Activated T-cell treated with anti-CD3 and anti-CD28 coated beads, Interleukin-2, amount 50 U/mL, for 72 hours (primary cell): ENCODE measurements at regions not wholly inside any gene's neighbourhood (a gene's known extent, or its start where the extent isn't known, plus 50 kb on each side); places are given as distances from the start of the nearest gene placed in this dataset.
"Not testable (repeated sequence)": the region's sequence is repeated elsewhere in the genome, so short reads cannot be mapped to it uniquely, and the experiment has no call there.

Source experiments
- ATAC-seq, 2 donors: fragments of 150-1000 bp; cut with Tn5 transposase; replicated peaks in 1 of 2; 2 replicates each; pipeline ENCODE4 v1.10.0; 2021; ENCODE audit warnings: moderate library complexity in 2 of 2, mild to moderate bottlenecking in 1 of 2
- DNase-seq, 2 donors: peaks; one replicate each; pipeline ENCODE4 v3.0.0; 2021 to 2022; ENCODE audit warnings: mixed read lengths in 1 of 2
- H3K27ac Mint-ChIP-seq: one replicate; pipeline ENCODE4 v1.8.0; 2022; ENCODE audit warnings: mild to moderate bottlenecking, moderate library complexity, mixed read lengths
- H3K27me3 Mint-ChIP-seq: one replicate; pipeline ENCODE4 v1.8.0; 2022; ENCODE audit warnings: low read depth, mixed read lengths
- H3K36me3 Mint-ChIP-seq, 2 donors: one replicate each; pipeline ENCODE4 v1.8.0; 2022; ENCODE audit warnings: mixed read lengths in 2 of 2, mild to moderate bottlenecking in 1 of 2; ENCODE audit not compliant: insufficient read depth in 2 of 2
- H3K4me1 Mint-ChIP-seq: one replicate; pipeline ENCODE4 v1.8.0; 2022; ENCODE audit warnings: low read depth, mixed read lengths
- H3K4me3 Mint-ChIP-seq, 2 donors: one replicate each; pipeline ENCODE4 v1.8.0; 2022; ENCODE audit warnings: mild to moderate bottlenecking in 2 of 2, mixed read lengths in 2 of 2, moderate library complexity in 2 of 2
- H3K9me3 Mint-ChIP-seq, 2 donors: one replicate each; pipeline ENCODE4 v1.8.0; 2022; ENCODE audit warnings: mixed read lengths in 2 of 2

DNA sequence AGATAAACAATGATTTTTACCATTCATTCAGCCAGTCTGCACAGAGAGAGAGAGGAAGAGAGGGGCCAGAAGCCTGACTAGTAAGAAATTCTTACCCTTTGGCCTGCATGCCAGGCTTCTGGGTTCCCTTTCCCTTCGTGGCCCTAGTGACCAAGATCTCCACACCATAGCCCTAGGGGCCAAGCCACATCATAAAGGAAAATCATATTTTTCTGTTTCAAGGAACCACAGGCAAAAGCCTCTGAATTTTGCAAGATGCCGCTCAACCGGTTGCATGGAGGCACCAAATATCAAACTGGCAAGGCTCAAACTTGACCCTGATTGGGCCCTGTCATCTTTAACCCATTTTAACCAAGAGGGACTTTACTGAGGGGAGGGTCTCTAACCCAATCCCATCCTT lies 103.1 kb upstream of the SOX13 start:
- no peak for ATAC-seq
- H3K9me3 Mint-ChIP-seq: peaks cover 0 to 2% of the 10 kb centered on the region in 2 donors
- no peaks in the 10 kb centered on the region for H3K4me1 Mint-ChIP-seq
- peaks cover 2 to 3% of the 10 kb centered on the region in 2 donors for H3K36me3 Mint-ChIP-seq
- no peak for DNase-seq
- H3K27me3 Mint-ChIP-seq: no peaks in the 10 kb centered on the region
- no peak overlapping the region for H3K4me3 Mint-ChIP-seq
- no peak overlapping the region for H3K27ac Mint-ChIP-seq

DNA sequence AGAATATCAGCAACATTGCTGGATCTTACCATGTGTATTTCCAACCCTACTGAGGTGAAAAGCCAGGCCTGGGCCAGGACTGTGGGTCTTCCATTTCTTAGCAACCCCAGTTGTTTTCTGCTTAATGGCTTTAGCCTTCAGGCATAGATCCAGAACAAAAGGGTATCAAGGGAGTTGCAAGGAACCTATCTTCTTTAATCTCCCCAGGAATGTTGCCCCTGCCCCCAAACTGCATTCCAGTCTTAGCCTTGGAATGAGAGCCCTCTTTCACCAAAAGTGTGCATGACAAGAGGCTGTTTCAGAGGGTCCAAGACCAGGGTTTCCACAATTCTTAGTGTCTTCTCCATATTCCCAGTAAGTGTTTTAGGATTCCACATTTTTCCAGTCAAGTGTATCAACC lies 87.9 kb upstream of the SOX13 start:
- Mint-ChIP-seq H3K9me3 (no peaks in the 10 kb centered on the region), H3K27ac (no peak overlapping the region), H3K36me3 (no peaks in the 10 kb centered on the region), H3K4me1 (no peaks in the 10 kb centered on the region), H3K27me3 (no peaks in the 10 kb centered on the region), H3K4me3 (no peak overlapping the region)
- no peak for DNase-seq
- no peak for ATAC-seq

DNA sequence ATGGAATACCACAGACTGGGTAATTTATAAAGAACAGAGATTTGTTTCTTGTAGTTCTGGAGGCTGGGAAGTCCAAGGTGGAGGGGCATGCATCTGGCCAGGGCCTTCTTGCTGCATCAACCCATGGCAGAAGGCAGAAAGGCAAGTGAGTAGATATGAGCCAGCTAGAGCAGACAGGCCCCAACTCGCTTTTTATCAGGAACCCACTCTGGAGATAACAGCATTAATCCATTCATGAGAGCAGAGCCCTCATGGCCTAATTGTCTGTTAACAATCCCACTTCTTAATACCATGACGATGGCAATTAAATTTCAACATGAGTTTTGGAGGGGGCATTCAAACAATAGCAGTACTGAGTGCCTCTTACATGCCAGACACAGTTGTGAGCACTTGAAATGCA lies 87.2 kb upstream of the SOX13 start:
- Mint-ChIP-seq H3K4me1 (no peaks in the 10 kb centered on the region), H3K27ac (no peak overlapping the region), H3K36me3 (no peaks in the 10 kb centered on the region), H3K4me3 (no peak overlapping the region), H3K27me3 (no peaks in the 10 kb centered on the region), H3K9me3 (no peaks in the 10 kb centered on the region)
- ATAC-seq (no peak), DNase-seq (no peak)

DNA sequence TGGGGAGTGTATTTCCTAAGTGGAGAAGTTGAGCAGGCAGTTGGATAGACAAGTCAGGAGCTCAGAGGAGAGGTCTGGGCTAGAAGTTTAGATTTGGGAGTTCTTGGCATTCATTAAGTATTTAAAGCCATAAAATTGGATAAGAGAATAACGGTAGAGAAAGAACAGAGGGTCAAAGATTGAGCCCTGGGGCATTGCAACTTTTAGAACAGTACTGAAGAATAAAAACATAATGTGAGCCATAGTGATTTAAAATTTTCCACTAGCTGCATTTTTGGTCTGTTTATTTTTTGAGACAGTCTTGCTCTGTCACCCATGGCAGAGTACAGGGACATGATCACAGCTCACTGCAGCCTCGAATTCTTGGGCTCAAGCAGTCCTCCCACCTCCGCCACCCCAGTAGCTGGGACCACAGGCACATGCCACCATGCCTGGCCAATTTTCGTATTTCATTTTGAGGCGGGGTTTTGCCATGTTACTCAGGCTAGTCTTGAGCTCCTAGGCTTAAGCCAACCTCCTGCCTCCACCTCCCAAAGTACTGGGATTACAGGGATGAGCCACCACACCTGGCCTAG lies 85.9 kb upstream of the SOX13 start:
- H3K36me3 Mint-ChIP-seq: no peaks in the 10 kb centered on the region
- no peak overlapping the region for H3K27ac Mint-ChIP-seq
- H3K9me3 Mint-ChIP-seq: no peaks in the 10 kb centered on the region
- no peaks in the 10 kb centered on the region for H3K27me3 Mint-ChIP-seq
- ATAC-seq: no peak
- no peaks in the 10 kb centered on the region for H3K4me1 Mint-ChIP-seq
- H3K4me3 Mint-ChIP-seq: no peak overlapping the region
- no peak for DNase-seq

DNA sequence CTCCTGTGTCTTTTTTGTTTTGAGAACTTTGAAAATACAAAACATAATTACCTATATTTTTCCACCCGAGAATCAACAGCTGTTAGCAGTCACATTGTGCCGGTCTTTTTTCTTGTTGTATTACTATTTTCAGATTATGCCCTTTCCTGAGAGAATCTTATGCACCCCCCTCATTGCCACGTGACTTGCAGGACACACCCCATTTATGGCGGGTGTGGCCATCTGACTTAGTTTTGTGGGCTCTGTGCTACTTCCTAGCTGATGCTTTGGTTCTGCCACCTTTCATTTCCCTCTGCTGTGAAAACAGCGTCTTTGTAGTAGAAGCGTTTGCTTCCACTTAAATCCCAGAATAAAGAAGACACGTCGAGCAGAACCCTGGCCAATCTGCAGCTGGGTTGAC lies 82.8 kb upstream of the SOX13 start:
- no peak overlapping the region for H3K27ac Mint-ChIP-seq
- DNase-seq (no peak), ATAC-seq (no peak)
- no peaks in the 10 kb centered on the region for H3K36me3 Mint-ChIP-seq
- no peaks in the 10 kb centered on the region for H3K9me3 Mint-ChIP-seq
- no peaks in the 10 kb centered on the region for H3K4me1 Mint-ChIP-seq
- H3K27me3 Mint-ChIP-seq: peaks cover 9% of the 10 kb centered on the region
- no peak overlapping the region for H3K4me3 Mint-ChIP-seq

DNA sequence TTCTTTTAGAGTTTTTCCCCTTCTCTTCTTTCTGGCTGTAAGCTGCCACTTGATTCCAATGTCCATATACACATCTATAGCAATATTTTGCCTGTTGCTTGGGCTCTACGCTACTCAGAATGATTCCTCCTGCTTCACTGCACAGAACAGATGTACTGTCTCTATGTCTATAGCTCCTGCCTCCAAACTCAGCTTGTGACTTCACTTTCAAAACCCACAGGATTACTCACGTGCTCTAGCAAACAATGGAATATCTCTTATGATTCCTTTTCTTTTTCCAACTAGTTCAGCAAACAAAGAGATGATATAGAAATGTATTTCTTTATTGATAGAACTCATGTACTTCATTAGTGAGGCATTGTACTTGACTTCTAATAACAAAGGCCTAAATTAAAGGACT lies 80.5 kb upstream of the SOX13 start:
- no peak overlapping the region for H3K27ac Mint-ChIP-seq
- H3K4me1 Mint-ChIP-seq: no peaks in the 10 kb centered on the region
- no peak overlapping the region for H3K4me3 Mint-ChIP-seq
- no peaks in the 10 kb centered on the region for H3K9me3 Mint-ChIP-seq
- H3K27me3 Mint-ChIP-seq: peaks cover 13% of the 10 kb centered on the region
- DNase-seq: no peak
- no peak for ATAC-seq
- H3K36me3 Mint-ChIP-seq: no peaks in the 10 kb centered on the region

DNA sequence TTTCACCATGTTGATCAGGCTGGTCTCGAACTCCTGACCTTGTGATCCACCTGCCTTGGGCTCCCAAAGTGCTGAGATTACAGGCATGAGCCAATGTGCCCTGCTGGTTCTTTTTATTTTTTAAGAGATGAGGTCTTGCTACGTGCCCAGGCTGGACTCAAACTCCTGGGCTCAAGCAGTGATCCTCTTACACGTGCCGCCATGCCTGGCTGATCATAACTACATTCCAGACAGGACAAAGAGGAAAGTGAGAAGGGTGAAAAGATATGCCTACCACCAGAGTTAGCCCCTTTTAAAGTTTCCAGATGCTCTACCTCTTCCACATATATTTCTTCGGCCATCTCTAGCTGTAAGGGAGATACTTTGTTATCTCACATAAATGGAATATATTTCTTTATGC lies 79.7 kb upstream of the SOX13 start:
- H3K27me3 Mint-ChIP-seq: peaks cover 13% of the 10 kb centered on the region
- no peaks in the 10 kb centered on the region for H3K4me1 Mint-ChIP-seq
- no peaks in the 10 kb centered on the region for H3K36me3 Mint-ChIP-seq
- no peak overlapping the region for H3K27ac Mint-ChIP-seq
- no peak overlapping the region for H3K4me3 Mint-ChIP-seq
- no peak for DNase-seq
- no peaks in the 10 kb centered on the region for H3K9me3 Mint-ChIP-seq
- ATAC-seq: no peak

DNA sequence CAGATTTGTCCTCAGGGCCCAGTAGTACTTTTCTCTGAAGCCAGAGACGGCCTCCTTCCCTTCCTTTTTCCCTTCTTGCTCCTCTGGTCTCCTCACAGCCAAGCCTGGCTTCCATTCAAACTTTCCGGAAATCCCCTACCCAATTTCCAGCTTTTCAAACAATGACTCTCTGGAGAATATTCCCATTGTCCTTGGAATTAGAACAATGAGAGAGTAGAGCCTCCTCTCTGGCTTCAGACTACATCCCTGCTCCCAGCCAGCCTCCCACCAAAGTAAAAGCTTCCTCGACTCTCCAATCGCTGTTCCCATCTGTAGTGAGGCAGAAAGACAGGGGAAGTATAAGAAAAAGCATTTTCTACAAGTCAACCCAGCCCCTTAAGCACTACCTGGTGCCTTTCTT lies 77.7 kb upstream of the SOX13 start:
- no peak for DNase-seq
- H3K36me3 Mint-ChIP-seq: peaks cover 0 to 1% of the 10 kb centered on the region in 2 donors
- peaks cover 3% of the 10 kb centered on the region for H3K4me1 Mint-ChIP-seq
- no peak overlapping the region for H3K27ac Mint-ChIP-seq
- no peak for ATAC-seq
- no peak overlapping the region for H3K4me3 Mint-ChIP-seq
- H3K9me3 Mint-ChIP-seq: peaks cover 0 to 3% of the 10 kb centered on the region in 2 donors
- H3K27me3 Mint-ChIP-seq: peaks cover 13% of the 10 kb centered on the region

DNA sequence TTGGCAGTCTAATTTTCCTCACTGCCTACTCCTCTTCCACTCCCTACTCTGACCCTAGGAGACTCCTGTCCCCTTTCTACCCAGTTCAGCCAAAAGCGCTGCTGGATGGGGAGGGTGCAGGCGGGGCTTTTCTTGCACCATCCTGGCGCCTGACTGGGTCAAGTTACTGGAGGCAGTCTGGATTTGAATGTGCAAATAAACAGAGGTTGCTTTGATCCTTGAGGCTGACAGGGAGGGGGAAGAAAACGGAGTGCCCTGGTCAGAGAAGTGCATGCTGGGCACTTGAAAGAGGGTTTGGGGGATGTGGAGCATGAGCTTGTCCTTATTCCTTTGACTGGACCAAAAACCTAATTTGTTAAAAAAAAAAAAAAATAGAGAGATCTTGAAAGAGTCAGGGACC lies 76.8 kb upstream of the SOX13 start:
- Mint-ChIP-seq H3K27me3 (peaks cover 13% of the 10 kb centered on the region), H3K27ac (no peak overlapping the region), H3K36me3 (peaks cover 0 to 1% of the 10 kb centered on the region in 2 donors), H3K4me3 (no peak overlapping the region), H3K9me3 (peaks cover 2 to 5% of the 10 kb centered on the region in 2 donors), H3K4me1 (peaks cover 12% of the 10 kb centered on the region)
- ATAC-seq (no peak), DNase-seq (no peak)

DNA sequence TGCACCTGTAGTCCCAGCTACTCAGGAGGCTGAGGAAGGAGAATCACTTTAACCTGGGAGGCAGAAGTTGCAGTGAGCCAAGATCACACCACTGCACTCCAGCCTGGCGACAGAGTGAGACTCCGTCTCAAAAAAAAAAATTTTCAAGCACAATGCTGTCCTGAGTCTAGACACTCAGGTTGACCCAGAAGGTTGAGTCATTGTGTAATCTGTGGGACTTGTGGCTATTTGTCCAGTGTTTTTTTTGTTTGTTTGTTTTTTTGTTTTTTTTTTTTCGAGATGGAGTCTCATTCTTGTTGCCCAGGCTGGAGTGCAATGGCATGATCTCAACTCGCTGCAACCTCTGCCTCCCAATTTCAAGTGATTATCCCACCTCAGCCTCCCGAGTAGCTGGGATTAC lies 74.3 kb upstream of the SOX13 start:
- DNase-seq, H3K36me3 Mint-ChIP-seq, H3K27ac Mint-ChIP-seq, H3K4me3 Mint-ChIP-seq, H3K9me3 Mint-ChIP-seq, ATAC-seq: not testable (repeated sequence)
- peaks cover 12% of the 10 kb centered on the region for H3K4me1 Mint-ChIP-seq
- peaks cover 13% of the 10 kb centered on the region for H3K27me3 Mint-ChIP-seq

DNA sequence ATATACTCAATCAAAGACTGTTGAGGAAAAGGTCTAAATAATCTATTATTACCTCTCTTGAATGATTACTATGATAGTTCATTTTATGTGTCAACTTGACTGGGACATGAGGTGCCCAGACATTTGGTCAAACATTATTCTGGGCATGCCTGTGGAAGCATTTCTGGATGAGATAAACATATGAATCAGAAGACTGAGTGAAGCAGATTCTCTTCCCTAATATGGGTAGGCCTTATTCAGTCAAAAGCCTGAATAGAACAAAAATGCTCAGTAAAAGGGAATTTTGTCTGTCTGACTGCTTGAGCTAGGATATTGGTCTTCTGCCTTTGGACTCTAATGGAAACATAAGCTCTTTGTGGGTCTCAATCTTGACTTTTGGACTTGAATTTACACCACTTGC lies 73.3 kb upstream of the SOX13 start:
- Mint-ChIP-seq H3K4me3 (no peak overlapping the region), H3K27ac (no peak overlapping the region), H3K9me3 (peaks cover 2 to 5% of the 10 kb centered on the region in 2 donors), H3K27me3 (peaks cover 9% of the 10 kb centered on the region), H3K36me3 (peaks cover 0 to 1% of the 10 kb centered on the region in 2 donors), H3K4me1 (peaks cover 12% of the 10 kb centered on the region)
- no peak for DNase-seq
- no peak for ATAC-seq

DNA sequence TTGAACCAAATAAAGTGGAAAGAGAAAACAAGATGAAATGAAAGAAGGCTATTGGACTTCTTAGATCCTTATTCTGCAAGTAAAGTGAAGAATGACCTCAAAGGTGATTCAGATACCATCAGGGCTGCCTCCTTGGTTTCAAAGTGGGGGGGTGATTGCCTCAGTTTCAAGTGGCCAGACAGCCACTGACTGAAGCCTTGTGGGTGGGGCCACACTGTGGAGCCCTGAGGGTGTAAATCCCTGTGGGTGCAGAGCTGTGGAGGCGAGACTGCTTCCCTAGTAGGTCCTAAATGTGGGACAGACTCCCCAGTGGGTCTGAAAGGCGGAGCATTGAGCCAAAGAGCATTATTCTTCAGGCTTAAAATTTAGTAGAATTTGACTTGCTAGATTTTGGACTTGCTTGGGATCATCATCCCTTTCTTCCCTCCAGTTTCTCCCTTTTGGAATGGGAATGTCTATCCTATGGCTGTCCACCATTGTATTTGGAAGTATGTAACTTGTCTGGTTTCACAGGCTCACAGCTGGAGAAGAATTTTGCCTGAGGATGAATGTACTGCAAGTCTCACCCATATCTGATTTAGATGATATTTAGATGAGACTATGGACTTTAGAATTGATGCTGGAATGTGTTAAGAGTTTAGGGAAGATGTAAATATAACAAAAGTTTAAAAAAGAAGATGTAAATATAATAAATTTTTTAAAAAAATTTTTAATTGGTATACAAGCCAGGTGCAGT lies 71.6 kb upstream of the SOX13 start:
- peak overlapping the region in 1 of 2 donors; percentile 67 for H3K4me3 Mint-ChIP-seq
- DNase-seq: no peak

DNA sequence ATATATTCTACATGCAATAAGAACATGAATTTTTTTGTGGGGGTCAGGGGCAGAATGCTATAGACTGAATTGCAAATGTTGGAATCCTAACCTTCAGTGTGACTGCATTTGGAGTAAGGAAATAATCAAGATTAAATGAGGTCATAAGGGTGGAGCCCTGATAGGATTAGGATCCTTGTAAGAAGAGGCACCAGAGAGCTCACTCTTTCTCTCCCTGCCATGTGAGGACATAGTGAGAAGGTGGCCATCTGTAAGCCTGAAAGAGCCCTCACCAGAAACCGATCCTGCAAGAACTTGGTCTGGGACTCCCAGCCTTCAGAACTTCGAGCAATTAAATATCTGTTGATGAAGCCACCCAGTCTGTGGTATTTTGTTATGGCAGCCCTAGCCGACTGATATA lies 70.3 kb upstream of the SOX13 start:
- no peak overlapping the region for H3K4me3 Mint-ChIP-seq
- peaks cover 0 to 1% of the 10 kb centered on the region in 2 donors for H3K36me3 Mint-ChIP-seq
- peaks cover 2 to 5% of the 10 kb centered on the region in 2 donors for H3K9me3 Mint-ChIP-seq
- DNase-seq: no peak
- no peak for ATAC-seq
- no peak overlapping the region for H3K27ac Mint-ChIP-seq
- H3K27me3 Mint-ChIP-seq: no peaks in the 10 kb centered on the region
- peaks cover 12% of the 10 kb centered on the region for H3K4me1 Mint-ChIP-seq

More for the DNA sequence above, 71.6 kb upstream of the SOX13 start:
- Mint-ChIP-seq H3K36me3 (peaks cover 0 to 1% of the 10 kb centered on the region in 2 donors), H3K9me3 (peaks cover 2 to 5% of the 10 kb centered on the region in 2 donors), H3K27me3 (no peaks in the 10 kb centered on the region), H3K27ac (peak overlapping the region; percentile 13), H3K4me1 (peaks cover 12% of the 10 kb centered on the region)
- no peak for ATAC-seq

DNA sequence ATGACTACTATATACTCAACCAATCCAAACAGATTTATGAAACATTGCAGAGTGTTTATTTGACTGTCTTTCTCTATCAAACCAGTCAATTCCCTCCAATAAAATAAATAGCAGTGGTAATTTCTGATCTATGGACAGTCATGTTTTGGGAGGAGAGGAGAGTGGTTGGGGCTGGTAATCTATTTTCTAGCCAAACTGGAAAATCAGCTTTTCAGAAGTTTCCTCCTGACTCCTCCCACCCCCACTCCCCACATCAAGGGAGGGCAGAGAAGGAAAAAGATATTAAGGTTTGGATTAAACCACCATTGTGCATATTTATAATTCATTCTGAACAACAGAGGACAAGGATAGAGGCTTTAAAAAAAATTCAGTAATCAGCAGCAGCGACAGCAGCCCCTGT lies 69.4 kb upstream of the SOX13 start:
- H3K9me3 Mint-ChIP-seq: peaks cover 2 to 5% of the 10 kb centered on the region in 2 donors
- DNase-seq (no peak), ATAC-seq (no peak)
- H3K27me3 Mint-ChIP-seq: no peaks in the 10 kb centered on the region
- H3K4me3 Mint-ChIP-seq: no peak overlapping the region
- peaks cover 12% of the 10 kb centered on the region for H3K4me1 Mint-ChIP-seq
- peaks cover 0 to 1% of the 10 kb centered on the region in 2 donors for H3K36me3 Mint-ChIP-seq
- no peak overlapping the region for H3K27ac Mint-ChIP-seq
